Mesenchymal stem cell (in vitro differentiated cells and primary cell): ENCODE measurements at regions not wholly inside any gene's neighbourhood (a gene's known extent, or its start where the extent isn't known, plus 50 kb on each side); places are given as distances from the start of the nearest gene placed in this dataset.

Source experiments
- DNase-seq: peaks from one replicate; pipeline ENCODE4 v3.0.0-alpha.2; 2013
- H2AFZ ChIP-seq: one replicate; pipeline ENCODE4 v1.6.1; 2013; ENCODE audit warnings: low read depth, mild to moderate bottlenecking, control low read depth, inconsistent platforms, low read length, moderate library complexity
- H2AK5ac ChIP-seq: 2 replicates; pipeline ENCODE4 v1.6.1; 2013; ENCODE audit warnings: low read length, moderate library complexity, mild to moderate bottlenecking, inconsistent platforms; ENCODE audit not compliant: severe bottlenecking
- H2BK120ac ChIP-seq: one replicate; pipeline ENCODE4 v1.6.1; 2013; ENCODE audit warnings: low read depth, mild to moderate bottlenecking, inconsistent platforms, low read length, moderate library complexity
- H2BK12ac ChIP-seq, 2 experiments: one replicate each; pipeline ENCODE4 v1.6.1; 2013; ENCODE audit warnings: inconsistent platforms in 2 of 2, low read length in 2 of 2, mild to moderate bottlenecking in 2 of 2, moderate library complexity in 2 of 2, control low read depth in 1 of 2
- H2BK15ac ChIP-seq: one replicate; pipeline ENCODE4 v1.6.1; 2013; ENCODE audit warnings: mild to moderate bottlenecking, low read depth, inconsistent platforms; ENCODE audit not compliant: poor library complexity, severe bottlenecking
- H2BK5ac ChIP-seq: 2 replicates; pipeline ENCODE4 v1.6.1; 2013; ENCODE audit warnings: low read depth, mild to moderate bottlenecking, low read length, control low read depth, inconsistent platforms; ENCODE audit not compliant: poor library complexity, severe bottlenecking
- H3K14ac ChIP-seq, 2 experiments: one replicate each; pipeline ENCODE4 v1.6.1; 2013; ENCODE audit warnings: inconsistent platforms in 2 of 2, low read length in 2 of 2, control low read depth in 1 of 2, mild to moderate bottlenecking in 1 of 2, moderate library complexity in 1 of 2
- H3K18ac ChIP-seq, 2 experiments: one replicate each; pipeline ENCODE4 v1.6.1; 2013; ENCODE audit warnings: inconsistent platforms in 2 of 2, low read length in 2 of 2, control low read depth in 1 of 2, low read depth in 1 of 2, mild to moderate bottlenecking in 1 of 2
- H3K23ac ChIP-seq, 2 experiments: one replicate each; pipeline ENCODE4 v1.6.1; 2013; ENCODE audit warnings: inconsistent platforms in 2 of 2, low read length in 2 of 2, mild to moderate bottlenecking in 2 of 2, moderate library complexity in 2 of 2, control low read depth in 1 of 2
- H3K27ac ChIP-seq: 2 replicates; pipeline ENCODE4 v1.5.1; 2013; ENCODE audit warnings: mild to moderate bottlenecking, moderate library complexity, low read length, control low read depth, inconsistent platforms; ENCODE audit not compliant: poor library complexity, severe bottlenecking
- H3K27me3 ChIP-seq, 2 experiments: 2 replicates each; pipeline versions ENCODE4 v1.6.1 to v1.7.0; 2013; ENCODE audit warnings: low read length in 2 of 2, mild to moderate bottlenecking in 2 of 2, moderate library complexity in 2 of 2, control low read depth in 1 of 2, inconsistent platforms in 1 of 2; ENCODE audit not compliant: control insufficient read depth in 1 of 2, insufficient read depth in 1 of 2
- H3K36me3 ChIP-seq, 2 experiments: 2 replicates each; pipeline versions ENCODE4 v1.6.1 to v1.7.0; 2013; ENCODE audit warnings: low read length in 2 of 2, control low read depth in 1 of 2, inconsistent platforms in 1 of 2, low read depth in 1 of 2, mild to moderate bottlenecking in 1 of 2; ENCODE audit not compliant: insufficient read depth in 2 of 2, control insufficient read depth in 1 of 2
- H3K4ac ChIP-seq, 2 experiments: one replicate each; pipeline ENCODE4 v1.6.1; 2013; ENCODE audit warnings: inconsistent platforms in 2 of 2, low read length in 2 of 2, mild to moderate bottlenecking in 2 of 2, moderate library complexity in 2 of 2, control low read depth in 1 of 2, low read depth in 1 of 2
- H3K4me1 ChIP-seq: 2 replicates; pipeline ENCODE4 v1.6.1; 2013; ENCODE audit warnings: low read depth, low read length, control low read depth; ENCODE audit not compliant: control insufficient read depth, insufficient read depth
- H3K4me2 ChIP-seq: 2 replicates; pipeline ENCODE4 v1.6.1; 2013; ENCODE audit warnings: low read length, mild to moderate bottlenecking, inconsistent platforms; ENCODE audit not compliant: poor library complexity, severe bottlenecking
- H3K4me3 ChIP-seq, 2 experiments: 2 replicates each; pipeline versions ENCODE4 v1.5.1 to v1.7.0; 2013; ENCODE audit warnings: low read length in 2 of 2, mild to moderate bottlenecking in 2 of 2, control low read depth in 1 of 2, low read depth in 1 of 2; ENCODE audit not compliant: insufficient read depth in 1 of 2
- H3K79me1 ChIP-seq: replicated peaks from 2 replicates; pipeline ENCODE4 v1.6.1; 2013; ENCODE audit warnings: mild to moderate bottlenecking, control low read depth, low read length, inconsistent platforms; ENCODE audit not compliant: poor library complexity, severe bottlenecking
- H3K9ac ChIP-seq: 2 replicates; pipeline ENCODE4 v1.7.0; 2013; ENCODE audit warnings: mild to moderate bottlenecking, low read length, moderate library complexity
- H3K9me3 ChIP-seq: 2 replicates; pipeline ENCODE4 v1.7.0; 2013; ENCODE audit warnings: mild to moderate bottlenecking, low read length; ENCODE audit not compliant: control insufficient read depth
- H4K8ac ChIP-seq: one replicate; pipeline ENCODE4 v1.6.1; 2013; ENCODE audit warnings: inconsistent platforms, mild to moderate bottlenecking, low read length, moderate library complexity
- H4K91ac ChIP-seq: one replicate; pipeline ENCODE4 v1.6.1; 2013; ENCODE audit warnings: mild to moderate bottlenecking, low read length, inconsistent platforms
- WGBS: methylation state at CpG from one replicate; pipeline ENCODE4 v1.1.7; 2013; ENCODE audit warnings: mixed read lengths; 5-methylcytosine and 5-hydroxymethylcytosine counted together

DNA sequence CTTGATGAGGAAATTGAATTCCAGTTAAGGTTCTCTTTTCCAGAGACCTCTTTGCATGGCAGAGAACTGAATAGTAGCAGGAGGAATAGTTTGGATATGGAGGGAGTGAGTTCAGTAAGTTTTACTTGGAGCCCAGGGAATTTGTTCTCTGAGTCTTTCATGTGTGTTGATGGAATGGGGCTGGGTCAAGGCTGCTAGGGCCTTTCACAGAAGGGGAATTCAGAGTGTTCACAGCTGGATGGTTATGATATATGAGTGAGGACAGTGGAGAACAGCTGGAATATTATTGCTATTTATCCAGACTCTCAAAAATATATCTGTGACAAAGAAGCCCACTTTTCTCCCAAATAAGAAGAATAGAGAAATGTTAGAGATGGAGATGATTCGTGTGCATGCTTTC, 372.8 kb downstream of the PLK2 start:
- H2BK5ac ChIP-seq, result no peak overlapping the region
- DNase-seq, result no peak
- no peak overlapping the region for H3K14ac ChIP-seq
- no peak overlapping the region for H2AFZ ChIP-seq
- H3K4ac ChIP-seq, result no peak overlapping the region
- H2BK15ac ChIP-seq, result no peak overlapping the region
- no peak overlapping the region for H2BK12ac ChIP-seq
- peaks cover 2% of the 10 kb centered on the region for H3K4me1 ChIP-seq
- H3K9me3 ChIP-seq, result no peaks in the 10 kb centered on the region
- 78% methylated on average over 1 of the region's 1 CpG for WGBS
- no peak overlapping the region for H2BK120ac ChIP-seq
- no peak overlapping the region for H4K8ac ChIP-seq
- no peak overlapping the region for H4K91ac ChIP-seq
- H3K9ac ChIP-seq, result no peak overlapping the region
- no peaks in the 10 kb centered on the region for H3K36me3 ChIP-seq
- H3K27me3 ChIP-seq, result no peaks in the 10 kb centered on the region
- no peak overlapping the region for H3K27ac ChIP-seq
- H2AK5ac ChIP-seq, result no peak overlapping the region
- H3K4me2 ChIP-seq, result no peak overlapping the region
- H3K23ac ChIP-seq, result no peak overlapping the region
- H3K4me3 ChIP-seq, result no peak overlapping the region
- no peaks in the 10 kb centered on the region for H3K79me1 ChIP-seq
- no peak overlapping the region for H3K18ac ChIP-seq

DNA sequence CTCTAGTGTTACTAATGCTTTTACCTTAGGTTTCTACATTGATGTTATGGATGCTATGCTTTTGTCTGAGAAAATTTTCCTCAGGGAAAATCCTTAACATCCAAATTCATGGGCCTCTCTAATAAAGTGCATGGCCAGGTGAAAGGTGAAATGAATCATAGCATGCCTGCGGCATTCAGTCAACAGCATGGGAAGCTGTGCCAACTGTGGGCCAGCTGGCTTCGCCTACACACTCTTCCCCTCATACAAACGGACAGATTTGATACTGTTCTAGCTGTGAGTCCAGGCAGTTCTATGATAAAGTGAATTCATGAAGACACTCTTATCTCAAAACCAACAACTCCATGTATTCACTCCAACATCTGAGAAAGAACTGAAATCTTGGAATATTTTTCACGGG, 374.1 kb downstream of the PLK2 start:
- H3K9me3 ChIP-seq, result no peaks in the 10 kb centered on the region
- H3K27me3 ChIP-seq, result no peaks in the 10 kb centered on the region
- H3K36me3 ChIP-seq, result no peaks in the 10 kb centered on the region
- H2BK5ac ChIP-seq, result no peak overlapping the region
- 86% methylated on average over 4 of the region's 4 CpGs for WGBS
- no peak overlapping the region for H3K23ac ChIP-seq
- H4K91ac ChIP-seq, result no peak overlapping the region
- no peak overlapping the region for H3K4me3 ChIP-seq
- H2AK5ac ChIP-seq, result no peak overlapping the region
- H3K14ac ChIP-seq, result no peak overlapping the region
- no peak overlapping the region for H3K27ac ChIP-seq
- H3K4ac ChIP-seq, result no peak overlapping the region
- H3K4me1 ChIP-seq, result peaks cover 2% of the 10 kb centered on the region
- H3K18ac ChIP-seq, result no peak overlapping the region
- no peak overlapping the region for H2BK12ac ChIP-seq
- H3K4me2 ChIP-seq, result no peak overlapping the region
- no peak overlapping the region for H2BK120ac ChIP-seq
- no peak for DNase-seq
- H2AFZ ChIP-seq, result no peak overlapping the region
- no peaks in the 10 kb centered on the region for H3K79me1 ChIP-seq
- H2BK15ac ChIP-seq, result no peak overlapping the region
- H3K9ac ChIP-seq, result no peak overlapping the region
- no peak overlapping the region for H4K8ac ChIP-seq

DNA sequence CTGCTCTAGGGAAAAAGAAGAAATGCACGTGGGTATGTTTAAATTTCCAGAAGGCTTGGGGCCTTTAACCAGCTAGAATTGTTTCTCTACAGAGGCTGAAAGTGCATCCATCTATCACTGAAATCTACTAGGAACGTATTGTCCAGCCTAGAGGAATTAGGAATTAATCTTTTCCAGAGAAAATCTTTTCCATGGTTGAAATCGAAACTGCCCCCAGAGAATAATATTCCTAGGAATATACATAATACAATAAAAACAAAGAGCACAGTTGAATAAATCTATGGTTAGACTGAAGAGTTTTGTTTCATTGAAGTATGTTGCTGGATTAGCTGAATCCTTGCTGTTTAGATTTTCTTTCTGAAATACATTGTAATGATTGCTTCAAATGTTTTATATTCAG, 378.5 kb downstream of the PLK2 start:
- Histone ChIP-seq H3K36me3 (no peaks in the 10 kb centered on the region), H3K9ac (no peak overlapping the region), H2BK5ac (no peak overlapping the region), H3K4ac (no peak overlapping the region), H2AK5ac (no peak overlapping the region), H3K4me1 (peaks cover 2% of the 10 kb centered on the region), H3K18ac (no peak overlapping the region), H2BK120ac (no peak overlapping the region), H3K27me3 (no peaks in the 10 kb centered on the region), H4K91ac (no peak overlapping the region), H2BK15ac (no peak overlapping the region), H2AFZ (no peak overlapping the region), H3K79me1 (no peaks in the 10 kb centered on the region), H3K14ac (no peak overlapping the region), H3K27ac (no peak overlapping the region), H3K4me2 (no peak overlapping the region), H4K8ac (no peak overlapping the region), H3K9me3 (no peaks in the 10 kb centered on the region), H2BK12ac (peak overlapping the region in 1 of 2 experiments; percentile 32), H3K4me3 (no peak overlapping the region), H3K23ac (no peak overlapping the region)
- DNase-seq, result no peak
- WGBS, result no CpG with 5 or more reads among the region's 3 CpGs

DNA sequence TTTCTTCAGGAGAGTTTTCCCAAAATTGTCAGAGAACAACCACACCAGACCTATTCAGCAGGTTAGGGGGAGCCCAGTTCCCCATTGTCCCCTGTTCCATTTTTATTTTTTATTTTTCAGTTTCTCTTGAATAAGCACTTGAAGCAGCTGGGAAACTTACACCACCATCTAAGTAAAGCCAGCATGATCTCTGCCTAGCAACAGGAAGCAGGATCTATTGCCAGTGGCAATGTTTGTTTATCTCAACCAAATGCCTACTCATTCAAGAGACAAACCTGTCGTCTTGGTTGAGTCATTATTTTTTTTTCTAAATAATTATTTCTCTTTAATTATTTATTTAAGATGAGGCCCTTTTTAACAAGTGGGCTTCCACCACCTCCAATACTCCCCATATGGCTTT, 379.3 kb downstream of the PLK2 start:
- Histone ChIP-seq H3K9ac (no peak overlapping the region), H2AK5ac (no peak overlapping the region), H4K91ac (no peak overlapping the region), H3K27me3 (no peaks in the 10 kb centered on the region), H2BK15ac (no peak overlapping the region), H3K4ac (no peak overlapping the region), H2BK5ac (no peak overlapping the region), H3K27ac (no peak overlapping the region), H3K4me2 (no peak overlapping the region), H2BK12ac (no peak overlapping the region), H3K79me1 (no peaks in the 10 kb centered on the region), H4K8ac (no peak overlapping the region), H3K18ac (no peak overlapping the region), H3K4me1 (peaks cover 2% of the 10 kb centered on the region), H2AFZ (no peak overlapping the region), H3K4me3 (no peak overlapping the region), H3K14ac (no peak overlapping the region), H3K9me3 (no peaks in the 10 kb centered on the region), H2BK120ac (no peak overlapping the region), H3K23ac (no peak overlapping the region), H3K36me3 (no peaks in the 10 kb centered on the region)
- peak; percentile 71 for DNase-seq
- no CpG with 5 or more reads among the region's 1 CpG for WGBS
